Stimulated activated naive CD4-positive, alpha-beta T cell treated with Interleukin-2 at 50 U/mL for 16 hours (primary cell): ENCODE measurements at regions not wholly inside any gene's neighbourhood (a gene's known extent, or its start where the extent isn't known, plus 50 kb on each side); places are given as distances from the start of the nearest gene placed in this dataset.
"Not testable (repeated sequence)": the region's sequence is repeated elsewhere in the genome, so short reads cannot be mapped to it uniquely, and the experiment has no call there.

Experiments used
- DNase-seq: peaks from one replicate; lab custom pipeline; 2025; lab: John Stamatoyannopoulos, UW

GRCh38 chr18:34942276-34942675, 98.9 kb upstream of the MAPRE2 start:
- no peak for DNase-seq

- DNase-seq, result no peak
Measured at GRCh38 chr18:34942975-34943374, 98.2 kb upstream of the MAPRE2 start.

- no peak for DNase-seq
Measured at GRCh38 chr18:34943587-34943986, 97.6 kb upstream of the MAPRE2 start.

DNA sequence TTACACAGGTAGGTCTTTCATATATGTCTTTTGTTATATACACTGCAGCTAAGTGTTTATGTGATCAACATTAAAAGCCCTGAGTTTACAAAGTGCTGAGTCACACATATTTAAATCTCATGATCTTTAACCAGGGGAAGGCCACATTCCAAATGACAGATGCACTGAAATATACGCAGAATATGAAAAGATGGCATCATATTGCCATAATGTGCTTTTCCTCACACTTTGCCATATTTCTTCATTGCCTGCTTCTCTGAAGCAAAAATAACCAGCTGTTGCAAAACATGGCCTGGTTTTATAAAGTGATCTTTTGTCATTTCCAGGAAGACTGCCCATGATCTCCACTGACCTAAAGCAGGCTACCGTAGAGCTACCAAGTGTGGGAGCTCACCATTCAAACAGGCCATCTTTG, 93.5 kb upstream of the MAPRE2 start:
- DNase-seq, result no peak

DNA sequence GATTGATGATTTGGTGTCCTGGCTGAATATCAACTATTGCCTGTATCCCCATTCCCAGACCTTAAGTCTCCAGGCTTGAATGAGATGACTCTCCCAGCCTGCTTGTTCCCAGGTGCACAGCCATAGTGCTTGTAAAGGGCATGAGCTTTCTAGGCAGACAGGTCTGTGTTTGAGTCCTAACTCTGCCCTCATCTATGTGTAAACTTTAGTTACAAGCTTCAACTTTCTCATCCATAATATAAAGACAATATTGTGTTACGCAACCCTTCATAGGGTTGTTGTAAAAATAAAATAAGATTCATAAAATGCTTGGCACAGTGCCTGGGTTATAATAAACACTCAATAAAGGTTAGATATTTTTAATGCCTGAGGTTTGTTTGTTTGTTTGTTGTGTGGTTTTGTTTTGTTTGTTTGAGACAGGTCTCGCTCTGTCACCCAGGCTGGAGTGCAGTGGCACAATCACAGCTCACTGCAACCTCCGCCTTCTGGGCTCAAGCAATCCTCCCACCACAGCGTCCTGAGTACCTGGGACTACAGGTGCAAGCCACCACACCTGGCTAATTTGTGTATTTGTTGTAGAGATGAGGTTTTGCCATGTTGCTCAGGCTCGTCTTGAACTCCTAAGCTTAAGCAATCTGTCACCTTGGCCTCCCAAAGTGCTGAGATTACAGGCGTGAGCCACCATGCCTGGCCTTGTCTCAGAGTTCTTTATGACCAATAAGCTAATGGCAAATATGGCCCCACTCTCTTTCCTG, 89.4 kb upstream of the MAPRE2 start:
- DNase-seq, result no peak

DNA sequence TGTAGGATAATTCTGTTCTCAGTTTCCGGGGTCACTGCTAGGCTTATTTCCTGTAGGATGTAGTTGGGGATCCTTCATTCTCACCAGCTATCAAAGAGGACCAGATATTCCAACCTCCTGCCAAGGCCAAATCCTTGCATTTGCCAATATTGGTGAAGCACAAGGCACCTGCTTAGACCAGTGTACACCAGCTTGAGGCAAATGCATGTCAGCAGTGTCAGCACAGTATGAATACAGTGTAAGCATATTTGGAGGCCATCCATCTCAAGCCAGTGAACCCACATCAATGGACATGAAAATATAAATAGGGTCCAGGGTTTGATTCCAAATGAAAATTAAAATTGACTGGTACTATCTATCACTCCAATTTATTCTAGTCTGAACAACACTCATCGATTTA, 88.0 kb upstream of the MAPRE2 start:
- no peak for DNase-seq

- DNase-seq, result not testable (repeated sequence)
Measured at GRCh38 chr18:34955494-34955893, 85.7 kb upstream of the MAPRE2 start.

- no peak for DNase-seq
Measured at GRCh38 chr18:34956663-34957062, 84.5 kb upstream of the MAPRE2 start.

GRCh38 chr18:34957119-34957863, 83.9 kb upstream of the MAPRE2 start:
- DNase-seq, result no peak

DNA sequence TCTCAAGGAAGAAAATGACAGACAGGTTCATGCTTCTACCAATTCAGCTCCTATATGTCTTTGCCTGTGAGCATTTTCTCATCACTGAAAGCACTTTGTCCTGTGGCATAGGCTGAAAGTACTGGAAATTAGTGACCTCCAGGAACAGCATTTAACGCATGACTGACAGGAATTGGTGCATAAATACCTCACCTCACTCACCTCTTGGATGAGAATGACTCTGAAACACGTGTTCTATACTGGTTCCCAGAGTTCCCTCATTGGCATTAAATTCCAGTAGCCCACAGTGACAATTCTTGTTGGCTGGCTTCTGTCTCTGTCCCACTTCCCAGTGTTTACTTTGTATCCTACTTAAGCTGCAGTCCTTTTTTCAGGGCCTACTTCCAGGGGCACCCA, 83.4 kb upstream of the MAPRE2 start:
- no peak for DNase-seq

GRCh38 chr18:34959211-34959829, 81.9 kb upstream of the MAPRE2 start:
- no peak for DNase-seq

GRCh38 chr18:34959989-34960388, 81.2 kb upstream of the MAPRE2 start:
- DNase-seq, result no peak

DNA sequence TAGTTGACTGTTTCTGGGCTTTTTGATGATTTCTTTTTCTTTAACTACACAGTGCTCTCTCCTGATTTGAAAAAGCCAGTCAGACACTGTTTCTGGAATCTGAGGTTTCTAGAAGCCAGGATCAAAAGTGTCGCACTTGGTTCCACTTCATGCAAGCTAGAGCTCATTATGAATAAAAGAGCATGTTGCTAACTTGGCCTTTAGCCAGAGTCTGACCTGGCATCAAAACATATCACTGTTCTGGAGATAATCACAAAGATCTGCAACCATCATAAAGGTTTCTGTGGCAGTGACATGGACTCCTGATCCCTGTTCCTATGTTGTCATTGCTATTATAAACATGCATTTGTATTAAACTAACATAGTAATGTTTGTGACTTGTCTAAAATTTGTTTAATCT, 76.1 kb upstream of the MAPRE2 start:
- no peak for DNase-seq

- no peak for DNase-seq
Measured at GRCh38 chr18:34965566-34965965, 75.6 kb upstream of the MAPRE2 start.

DNA sequence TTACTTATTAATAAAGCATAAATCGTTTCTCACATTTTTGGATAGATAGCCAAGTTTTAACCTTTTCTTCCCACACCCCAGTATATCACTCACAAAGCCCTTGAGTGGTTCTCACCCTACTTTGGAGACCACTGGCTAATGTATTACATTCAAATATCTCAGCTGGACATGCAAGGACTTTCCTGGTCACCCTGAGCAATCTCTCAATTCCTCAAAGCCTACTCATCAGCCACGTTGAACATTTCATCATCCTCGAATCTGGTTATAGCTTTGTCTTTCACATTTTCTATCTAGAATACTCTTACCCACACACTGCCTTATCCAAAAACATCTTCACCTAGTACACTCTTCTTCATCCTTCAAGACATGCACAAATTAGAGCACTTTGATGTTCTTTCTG, 71.1 kb upstream of the MAPRE2 start:
- no peak for DNase-seq

DNA sequence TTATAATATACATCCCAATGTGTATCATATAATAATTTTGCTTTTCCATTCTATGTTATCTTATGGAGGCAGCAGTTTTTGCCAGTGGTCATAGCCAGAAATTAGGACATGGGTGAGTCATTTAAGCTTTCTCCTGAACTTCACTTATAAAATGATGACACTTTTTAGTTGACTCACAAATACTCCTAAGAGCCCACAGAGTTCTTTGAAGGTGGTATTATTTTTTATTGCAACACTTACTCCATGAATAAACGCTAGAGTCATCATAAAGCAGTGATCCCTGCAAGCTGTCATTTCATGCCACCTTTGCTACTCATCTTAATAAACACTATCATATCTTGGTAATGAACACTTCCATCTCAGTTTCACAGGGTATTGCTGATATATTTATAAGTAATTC, 69.9 kb upstream of the MAPRE2 start:
- DNase-seq, result no peak

DNA sequence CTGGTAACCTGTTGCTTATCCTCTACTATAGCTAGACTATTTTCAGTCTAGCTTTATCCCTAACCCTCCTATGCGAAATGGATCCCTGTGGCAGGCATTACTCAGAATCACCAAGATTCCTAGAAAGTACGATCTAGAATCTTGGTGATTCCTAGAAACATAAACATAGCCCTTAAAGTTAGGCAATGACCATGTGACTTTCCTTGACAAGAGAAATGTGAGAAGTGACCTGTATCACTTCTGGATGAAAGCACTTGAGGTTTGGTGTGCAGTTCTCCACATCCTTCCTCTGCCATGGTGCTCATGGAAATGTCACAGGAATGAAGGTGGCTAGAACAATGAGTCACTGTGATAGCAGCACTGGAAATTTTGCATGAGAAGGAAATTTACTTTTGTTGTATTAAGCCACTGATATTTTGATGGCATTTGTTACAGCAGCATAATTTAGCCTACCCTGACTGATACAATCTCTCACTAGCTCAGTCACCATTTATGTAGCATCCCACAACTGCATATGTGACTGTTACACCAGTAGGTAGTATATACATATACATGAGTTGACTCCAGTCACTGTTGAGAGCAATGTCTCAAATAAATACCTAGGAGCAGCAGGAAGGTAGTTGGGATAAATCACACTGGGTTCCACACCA, 68.3 kb upstream of the MAPRE2 start:
- DNase-seq, result no peak

GRCh38 chr18:34976123-34976522, 65.1 kb upstream of the MAPRE2 start:
- DNase-seq, result no peak

GRCh38 chr18:34976534-34976898, 64.7 kb upstream of the MAPRE2 start:
- no peak for DNase-seq

GRCh38 chr18:34976899-34977837, 64.0 kb upstream of the MAPRE2 start:
- peak; percentile 68 for DNase-seq

- DNase-seq, result peak; percentile 59
Measured at GRCh38 chr18:34977838-34978532, 63.2 kb upstream of the MAPRE2 start.
